ENCODE measurements at regions not wholly inside any gene's neighbourhood (a gene's known extent, or its start where the extent isn't known, plus 50 kb on each side); places are given as distances from the start of the nearest gene placed in this dataset.

DNA sequence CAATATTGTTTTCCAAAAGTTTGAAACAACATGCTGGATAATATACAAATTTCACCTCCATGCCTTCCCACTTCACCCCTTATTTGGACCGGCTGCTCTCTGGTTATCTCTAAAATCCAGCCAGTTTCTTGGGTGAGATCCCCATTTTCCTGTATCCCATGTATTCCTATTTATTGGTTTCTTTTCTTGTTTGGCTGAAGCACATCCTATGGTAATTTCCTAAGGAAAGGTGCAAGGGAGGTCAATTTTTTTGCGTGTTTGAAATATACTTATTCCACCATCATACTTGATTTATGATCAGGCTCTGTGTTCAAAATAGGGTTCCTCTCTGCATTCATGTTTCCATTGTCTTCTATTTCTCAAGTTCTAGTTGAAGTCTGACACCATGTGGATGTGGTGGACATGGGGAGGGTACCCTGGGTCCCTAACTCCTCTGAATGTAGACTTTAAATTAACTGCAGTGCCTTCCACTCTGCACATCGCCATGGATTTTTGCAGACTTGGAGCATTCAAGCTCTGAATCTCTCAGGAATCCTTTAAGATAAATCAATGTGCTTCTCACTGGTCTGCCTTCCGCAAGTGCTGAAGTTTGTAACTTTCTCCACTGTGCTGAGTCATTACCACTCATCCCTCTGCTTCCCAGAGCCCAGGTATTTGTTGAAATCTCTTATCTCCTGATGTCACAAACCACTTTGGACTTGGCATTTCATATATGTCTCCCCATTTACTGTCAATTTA lies 52.1 kb upstream of the TLE3 start:
- no peak for DNase-seq

DNA sequence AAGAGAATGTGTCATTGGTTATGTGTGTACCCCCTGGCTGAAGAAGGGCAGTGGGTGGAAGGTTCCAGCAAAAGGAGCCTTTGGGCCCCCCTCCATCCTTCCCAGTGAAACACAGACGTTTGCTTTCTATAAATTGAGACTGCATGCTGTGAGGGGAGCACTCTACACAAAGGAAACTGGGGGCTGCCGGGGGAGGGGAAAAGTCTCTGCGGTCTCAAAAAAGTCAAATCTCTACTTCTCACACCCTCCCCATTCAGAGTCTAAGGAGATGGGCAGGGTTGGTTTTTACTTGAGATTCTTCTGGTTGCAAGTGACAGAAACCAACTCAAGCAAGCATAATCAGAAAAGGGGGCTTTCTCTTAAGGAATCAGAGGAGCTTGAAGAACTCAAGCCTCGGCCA lies 50.1 kb upstream of the TLE3 start:
- no peak for DNase-seq

Data from midbrain (tissue), 1 donor.